Inflammatory macrophage treated with lipopolysaccharide for 4 hours (primary cell): ENCODE measurements at regions not wholly inside any gene's neighbourhood (a gene's known extent, or its start where the extent isn't known, plus 50 kb on each side); places are given as distances from the start of the nearest gene placed in this dataset.
A peak's percentile ranks its signal among the peaks of the same experiment; 100 is the strongest.
"Not testable (repeated sequence)": the region's sequence is repeated elsewhere in the genome, so short reads cannot be mapped to it uniquely, and the experiment has no call there.

Experiments used
- DNase-seq: peaks from one replicate; pipeline ENCODE4 v3.0.0-alpha.2; 2020

GRCh38 chr13:39982745-39983144 lies 327.3 kb downstream of the COG6 start:
- DNase-seq: no peak

GRCh38 chr13:39985071-39985470 lies 329.6 kb downstream of the COG6 start:
- no peak for DNase-seq

- DNase-seq: no peak
Observed at GRCh38 chr13:39988351-39988750, 332.9 kb downstream of the COG6 start.

GRCh38 chr13:39998166-39998565 lies 342.7 kb downstream of the COG6 start:
- no peak for DNase-seq

- no peak for DNase-seq
Observed at GRCh38 chr13:40002016-40002415, 346.6 kb downstream of the COG6 start.

- no peak for DNase-seq
Observed at GRCh38 chr13:40013554-40013953, 358.1 kb downstream of the COG6 start.

GRCh38 chr13:40016953-40017660 lies 361.6 kb downstream of the COG6 start:
- no peak for DNase-seq

- DNase-seq: no peak
Observed at GRCh38 chr13:40017662-40018262, 362.3 kb downstream of the COG6 start.

- DNase-seq: no peak
Observed at GRCh38 chr13:40023595-40024203, 368.2 kb downstream of the COG6 start.

- DNase-seq: no peak
Observed at GRCh38 chr13:40024204-40024966, 368.9 kb downstream of the COG6 start.

- no peak for DNase-seq
Observed at GRCh38 chr13:40024967-40025714, 369.7 kb downstream of the COG6 start.

GRCh38 chr13:40026174-40026585 lies 370.7 kb downstream of the COG6 start:
- DNase-seq: peak; percentile 39

GRCh38 chr13:40026741-40027140 lies 371.3 kb downstream of the COG6 start:
- DNase-seq: peak; percentile 10

GRCh38 chr13:40028446-40028845 lies 373.0 kb downstream of the COG6 start:
- no peak for DNase-seq

GRCh38 chr13:40031031-40031430 lies 375.6 kb downstream of the COG6 start:
- DNase-seq: no peak

GRCh38 chr13:40039061-40039460 lies 383.6 kb downstream of the COG6 start:
- DNase-seq: no peak

- no peak for DNase-seq
Observed at GRCh38 chr13:40042991-40043390, 387.5 kb downstream of the COG6 start.

- DNase-seq: no peak
Observed at GRCh38 chr13:40043764-40044163, 388.3 kb downstream of the COG6 start.

- DNase-seq: no peak
Observed at GRCh38 chr13:40047322-40047771, 391.9 kb downstream of the COG6 start.

- DNase-seq: no peak
Observed at GRCh38 chr13:40048551-40048950, 393.1 kb downstream of the COG6 start.

- no peak for DNase-seq
Observed at GRCh38 chr13:40052954-40053353, 397.5 kb downstream of the COG6 start.

- DNase-seq: no peak
Observed at GRCh38 chr13:40053401-40053800, 397.9 kb downstream of the COG6 start.

- not testable (repeated sequence) for DNase-seq
Observed at GRCh38 chr13:40054422-40054821, 399.0 kb downstream of the COG6 start.
